GM21526 (cell line): ENCODE measurements at regions not wholly inside any gene's neighbourhood (a gene's known extent, or its start where the extent isn't known, plus 50 kb on each side); places are given as distances from the start of the nearest gene placed in this dataset.

Experiments
- ATAC-seq: cut with Tn5 transposase; IDR thresholded peaks from one replicate; pipeline ENCODE4 v1.9.1; 2021; ENCODE audit warnings: moderate library complexity; ENCODE audit not compliant: unreplicated experiment, low FRiP score

GRCh38 chr2:19473350-19473749, 114.9 kb upstream of the OSR1 start:
- no peak for ATAC-seq

GRCh38 chr2:19472391-19472978, 114.1 kb upstream of the OSR1 start:
- no peak for ATAC-seq

GRCh38 chr2:19471491-19471890, 113.1 kb upstream of the OSR1 start:
- no peak for ATAC-seq

- ATAC-seq = no peak
These were observed 107.6 kb upstream of the OSR1 start for GRCh38 chr2:19465978-19466377.

GRCh38 chr2:19462256-19462645, 103.8 kb upstream of the OSR1 start:
- no peak for ATAC-seq

- ATAC-seq = no peak
These were observed 103.3 kb upstream of the OSR1 start for GRCh38 chr2:19461504-19462255.

GRCh38 chr2:19460761-19461160, 102.3 kb upstream of the OSR1 start:
- no peak for ATAC-seq

- ATAC-seq = no peak
These were observed 100.1 kb upstream of the OSR1 start for GRCh38 chr2:19458427-19459003.

- ATAC-seq = no peak
These were observed 99.4 kb upstream of the OSR1 start for GRCh38 chr2:19457809-19458208.

- ATAC-seq = no peak
These were observed 98.4 kb upstream of the OSR1 start for GRCh38 chr2:19456705-19457309.

GRCh38 chr2:19454125-19454524, 95.7 kb upstream of the OSR1 start:
- no peak for ATAC-seq

GRCh38 chr2:19442731-19443130, 84.3 kb upstream of the OSR1 start:
- ATAC-seq = no peak

- no peak for ATAC-seq
These were observed 80.7 kb upstream of the OSR1 start for GRCh38 chr2:19439081-19439480.

GRCh38 chr2:19435815-19436214, 77.4 kb upstream of the OSR1 start:
- ATAC-seq = no peak

- ATAC-seq = no peak
These were observed 76.0 kb upstream of the OSR1 start for GRCh38 chr2:19434413-19434812.

- no peak for ATAC-seq
These were observed 68.5 kb upstream of the OSR1 start for GRCh38 chr2:19426941-19427340.

- no peak for ATAC-seq
These were observed 67.7 kb upstream of the OSR1 start for GRCh38 chr2:19426144-19426543.

GRCh38 chr2:19425419-19425818, 67.0 kb upstream of the OSR1 start:
- no peak for ATAC-seq

GRCh38 chr2:19419211-19419880, 60.9 kb upstream of the OSR1 start:
- ATAC-seq = no peak

GRCh38 chr2:19416784-19417684, 58.6 kb upstream of the OSR1 start:
- no peak for ATAC-seq
